ENCODE measurements at regions not wholly inside any gene's neighbourhood (a gene's known extent, or its start where the extent isn't known, plus 50 kb on each side); places are given as distances from the start of the nearest gene placed in this dataset.
"Not testable (repeated sequence)": the region's sequence is repeated elsewhere in the genome, so short reads cannot be mapped to it uniquely, and the experiment has no call there.

- not testable (repeated sequence) for DNase-seq (ENCODE audit: low spot score)
Observed at GRCh38 chr9:65418966-65419365, 134.0 kb upstream of the FOXD4L5 start.

DNA sequence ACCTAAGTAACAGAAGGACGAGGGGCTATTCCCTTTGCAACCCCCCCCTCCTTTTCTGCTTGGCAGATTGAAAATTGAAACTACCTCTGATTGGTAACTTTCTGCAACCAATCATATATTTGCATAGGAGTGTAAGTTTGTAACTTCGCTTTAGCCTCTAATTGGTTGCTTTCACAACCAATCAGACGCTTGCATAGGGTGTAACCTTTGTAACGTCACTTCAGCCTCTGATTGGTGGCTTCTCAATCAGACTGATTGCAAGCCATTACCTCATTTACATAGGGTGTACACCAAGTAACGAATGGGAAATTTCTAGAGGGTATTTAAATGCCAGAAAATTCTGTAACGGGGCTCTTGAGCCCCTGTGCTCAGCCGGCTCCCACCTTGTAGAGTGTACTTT lies 131.9 kb upstream of the FOXD4L5 start:
- not testable (repeated sequence) for DNase-seq (ENCODE audit: low spot score)

DNA sequence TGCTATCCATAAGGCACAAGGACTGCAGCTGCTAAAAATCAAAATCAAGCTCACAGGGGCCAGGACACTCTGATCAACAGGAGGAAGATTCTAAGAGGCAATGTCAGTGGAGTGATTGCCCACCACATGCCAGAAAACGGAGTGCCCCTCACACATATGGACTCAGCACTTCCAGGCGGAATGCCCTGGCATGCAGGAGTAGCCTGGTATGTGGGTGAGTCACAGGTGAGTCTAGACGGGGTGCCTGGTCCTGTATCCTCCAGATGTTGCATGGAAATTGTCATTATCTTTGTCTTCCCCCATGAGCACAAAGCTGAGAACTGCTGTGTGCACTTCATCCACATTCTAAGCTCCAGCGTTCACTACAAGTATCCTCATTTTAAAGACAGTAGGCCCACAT lies 129.2 kb upstream of the FOXD4L5 start:
- not testable (repeated sequence) for DNase-seq (ENCODE audit: low spot score)

DNA sequence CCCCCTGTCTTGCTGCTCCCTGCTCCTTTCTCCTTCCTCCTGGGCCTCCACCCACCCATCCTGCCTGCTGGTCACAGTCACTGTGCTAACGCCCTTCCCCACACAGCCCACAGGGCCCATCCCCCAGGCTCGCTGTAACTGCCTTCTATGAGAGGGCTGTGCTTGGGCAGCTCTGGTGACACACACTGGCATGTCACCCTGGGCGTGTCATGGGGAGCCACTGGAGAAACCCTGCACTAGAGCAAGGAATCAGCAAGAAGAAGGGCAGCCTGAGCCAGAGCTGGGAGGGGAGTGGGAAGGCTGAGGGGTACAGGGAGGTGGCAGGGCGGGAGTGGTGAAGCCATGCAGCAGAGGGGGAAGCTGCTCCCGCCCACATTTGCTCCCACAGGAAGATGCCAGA lies 128.4 kb upstream of the FOXD4L5 start:
- DNase-seq (ENCODE audit: low spot score), result not testable (repeated sequence)

GRCh38 chr9:65411901-65412300 lies 126.9 kb upstream of the FOXD4L5 start:
- no peak for DNase-seq (ENCODE audit: low spot score)

GRCh38 chr9:65411336-65411735 lies 126.3 kb upstream of the FOXD4L5 start:
- DNase-seq (ENCODE audit: low spot score), result no peak

DNA sequence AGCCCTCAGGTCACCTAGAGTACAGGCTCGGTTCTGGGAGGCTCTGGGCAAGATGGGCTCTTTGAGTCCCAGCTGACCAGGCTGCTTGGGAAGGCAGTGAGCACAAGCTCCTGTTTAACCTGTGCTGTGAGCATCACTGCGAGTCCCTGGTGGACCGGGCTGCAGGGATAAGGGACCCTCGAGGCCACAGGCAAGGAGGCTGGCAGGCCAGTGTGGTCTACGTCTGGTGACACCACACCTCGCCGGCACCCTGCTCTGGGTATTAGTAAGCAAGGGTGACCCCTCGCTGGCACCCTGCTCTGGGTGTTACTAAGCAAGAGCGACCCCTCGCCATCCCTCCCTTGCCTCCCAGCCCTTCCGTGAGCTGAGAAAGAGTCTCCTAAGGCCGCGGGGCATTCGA lies 125.9 kb upstream of the FOXD4L5 start:
- no peak for DNase-seq (ENCODE audit: low spot score)

DNA sequence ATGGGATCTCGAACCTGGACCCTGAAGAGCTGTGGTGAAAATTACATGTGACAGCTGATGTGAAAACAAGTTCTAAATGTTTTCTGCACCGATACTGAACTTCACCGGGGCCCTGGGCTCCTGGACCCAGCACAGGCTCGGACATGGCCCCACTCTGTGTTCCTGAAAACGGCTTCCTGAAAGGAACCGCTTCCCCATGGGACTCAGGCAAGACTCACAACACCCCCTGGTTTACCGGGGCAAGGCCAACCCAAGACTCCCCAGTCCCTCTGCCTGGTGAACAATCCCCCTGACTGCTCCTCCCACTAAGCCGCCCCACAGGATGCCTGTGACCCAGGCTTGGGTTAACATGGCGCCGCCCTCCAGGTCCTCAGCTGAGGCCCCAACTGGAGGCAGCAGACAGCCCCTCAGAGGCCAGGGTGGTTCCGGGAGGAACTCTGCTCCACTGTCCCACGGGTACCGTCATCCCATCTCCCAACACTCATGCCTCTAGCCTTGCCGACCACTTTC lies 124.5 kb upstream of the FOXD4L5 start:
- DNase-seq (ENCODE audit: low spot score), result no peak

GRCh38 chr9:65408806-65409205 lies 123.8 kb upstream of the FOXD4L5 start:
- not testable (repeated sequence) for DNase-seq (ENCODE audit: low spot score)

DNA sequence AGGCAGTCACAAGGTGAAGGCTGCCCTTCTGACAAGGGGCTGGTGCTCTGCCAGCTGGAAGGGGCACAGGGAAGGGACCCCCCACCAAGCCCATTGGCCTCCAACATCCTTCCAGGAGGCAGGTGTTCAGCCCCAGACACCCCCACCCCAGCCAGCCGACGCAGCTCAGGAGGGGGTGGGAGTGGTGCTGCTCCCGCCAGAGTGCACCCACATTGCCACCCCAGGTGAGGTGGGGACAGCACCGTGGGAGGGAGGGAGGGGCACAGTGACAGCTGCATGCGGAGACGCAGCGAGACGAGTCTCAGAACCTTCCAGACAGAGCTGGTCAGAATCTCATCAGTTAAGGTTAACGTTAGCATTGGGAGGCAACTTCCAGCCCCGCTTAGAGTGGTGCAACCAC lies 121.6 kb upstream of the FOXD4L5 start:
- not testable (repeated sequence) for DNase-seq (ENCODE audit: low spot score)

GRCh38 chr9:65405766-65406165 lies 120.8 kb upstream of the FOXD4L5 start:
- DNase-seq (ENCODE audit: low spot score), result not testable (repeated sequence)

GRCh38 chr9:65405253-65405652 lies 120.2 kb upstream of the FOXD4L5 start:
- no peak for DNase-seq (ENCODE audit: low spot score)

GRCh38 chr9:65404232-65405006 lies 119.4 kb upstream of the FOXD4L5 start:
- no peak for DNase-seq (ENCODE audit: low spot score)

- DNase-seq (ENCODE audit: low spot score), result no peak
Observed at GRCh38 chr9:65403721-65404120, 118.7 kb upstream of the FOXD4L5 start.

GRCh38 chr9:65403072-65403471 lies 118.1 kb upstream of the FOXD4L5 start:
- not testable (repeated sequence) for DNase-seq (ENCODE audit: low spot score)

DNA sequence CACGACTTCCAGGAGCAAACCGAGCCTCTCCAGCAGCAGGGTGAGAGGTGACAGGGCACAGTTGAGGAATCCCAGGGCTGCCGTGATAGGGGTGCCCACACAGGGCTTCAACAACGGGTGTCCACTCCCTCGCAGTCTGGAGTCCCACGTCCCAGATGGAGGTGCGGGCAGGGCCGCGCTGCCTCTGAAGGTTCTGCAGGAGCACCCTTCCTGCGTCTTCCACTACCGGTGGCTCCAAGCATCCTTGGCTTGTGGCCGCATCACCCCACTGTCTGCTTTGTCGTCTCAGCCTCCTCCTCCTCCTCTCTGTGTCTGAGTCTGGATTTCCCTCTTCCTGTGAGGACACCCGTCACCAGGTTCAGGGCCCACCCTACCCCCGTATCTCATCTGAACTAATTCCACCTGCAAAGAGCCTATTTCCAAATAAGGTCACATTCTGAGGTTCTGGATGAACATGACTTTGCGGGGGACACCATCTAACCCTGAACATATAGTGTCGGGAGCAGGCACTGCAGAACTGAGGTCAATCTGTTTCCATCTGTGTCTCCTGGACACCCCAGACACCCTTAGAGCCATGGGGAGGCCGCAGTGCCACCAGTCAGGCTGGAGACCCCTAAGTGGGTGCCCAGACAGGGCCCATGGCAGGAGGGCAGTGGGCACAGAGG lies 117.3 kb upstream of the FOXD4L5 start:
- not testable (repeated sequence) for DNase-seq (ENCODE audit: low spot score)

DNA sequence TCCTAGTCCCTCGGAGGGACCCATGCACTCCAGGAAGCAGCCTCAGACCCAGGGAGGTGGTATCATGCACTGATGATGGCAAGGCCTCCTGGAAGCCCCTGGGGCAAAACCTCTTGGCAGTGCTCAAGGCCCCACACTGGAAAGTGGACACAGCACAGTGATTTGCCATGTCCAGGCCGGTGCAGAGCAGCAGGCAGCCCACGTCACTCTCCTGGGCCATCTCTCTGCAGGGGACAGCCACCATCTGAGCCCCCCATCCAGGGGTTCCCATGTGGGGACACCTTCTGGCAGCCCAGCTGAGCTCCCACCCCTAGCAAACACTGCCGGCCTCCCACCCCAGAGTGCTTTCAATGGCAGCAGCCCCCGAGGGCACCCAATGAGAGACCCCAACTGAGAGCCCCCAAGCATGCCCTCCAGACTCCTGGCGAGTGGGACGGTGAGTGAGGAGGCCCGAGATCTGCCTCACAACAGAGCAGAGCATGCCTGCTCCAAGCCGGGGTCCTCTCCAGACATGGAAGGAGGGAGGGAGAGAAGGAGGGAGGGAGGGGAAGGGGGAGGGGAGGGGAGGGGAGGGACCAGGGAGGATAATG lies 116.5 kb upstream of the FOXD4L5 start:
- DNase-seq (ENCODE audit: low spot score), result not testable (repeated sequence)

DNA sequence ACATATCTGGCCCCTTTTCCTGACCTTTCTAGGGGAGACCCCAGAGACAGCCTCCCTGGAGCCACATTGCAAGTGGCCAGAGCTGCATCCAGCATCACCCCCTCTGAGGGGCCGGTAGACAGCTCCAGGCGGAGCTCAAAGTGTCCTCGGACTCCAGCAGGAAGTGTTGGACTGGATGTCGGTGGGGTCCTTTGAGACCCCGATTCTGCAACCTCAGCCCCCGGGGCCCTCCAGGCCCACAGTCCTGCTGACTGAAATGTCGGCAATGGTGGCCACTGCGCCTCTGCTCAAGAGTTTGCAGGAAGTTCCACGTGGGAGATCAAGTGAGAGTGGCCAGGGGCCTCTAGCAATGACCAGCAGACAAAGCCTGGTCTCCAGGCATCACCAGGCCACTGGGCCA lies 115.9 kb upstream of the FOXD4L5 start:
- DNase-seq (ENCODE audit: low spot score), result no peak

- not testable (repeated sequence) for DNase-seq (ENCODE audit: low spot score)
Observed at GRCh38 chr9:65397763-65398719, 113.0 kb upstream of the FOXD4L5 start.

- not testable (repeated sequence) for DNase-seq (ENCODE audit: low spot score)
Observed at GRCh38 chr9:65397226-65397625, 112.2 kb upstream of the FOXD4L5 start.

DNA sequence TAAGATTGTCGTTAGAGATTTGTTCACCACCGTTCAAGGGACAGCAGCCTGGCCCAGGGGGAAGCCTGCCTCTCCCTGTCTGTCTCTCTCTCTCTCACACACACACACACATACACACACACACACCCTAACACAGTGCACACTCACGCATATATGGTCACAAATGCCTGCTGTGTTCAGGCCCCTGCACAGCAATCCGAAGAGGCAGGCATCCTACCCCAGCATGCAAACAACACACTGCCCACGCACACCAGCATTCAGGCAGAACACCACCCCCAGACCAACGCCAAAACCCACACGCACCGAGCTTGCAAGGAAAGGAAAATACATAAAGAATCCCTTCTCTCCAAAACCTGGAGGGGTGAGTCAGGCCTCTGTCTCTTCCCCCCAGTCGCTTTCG lies 111.6 kb upstream of the FOXD4L5 start:
- not testable (repeated sequence) for DNase-seq (ENCODE audit: low spot score)

- not testable (repeated sequence) for DNase-seq (ENCODE audit: low spot score)
Observed at GRCh38 chr9:65395789-65396188, 110.8 kb upstream of the FOXD4L5 start.
